Endothelial cell of umbilical vein (primary cell): ENCODE measurements at regions not wholly inside any gene's neighbourhood (a gene's known extent, or its start where the extent isn't known, plus 50 kb on each side); places are given as distances from the start of the nearest gene placed in this dataset.

Experiments used
- BruUV-seq: library from RNA; stranded (reverse); fragments of 400-500 nt; replicated peaks from 2 replicates; lab custom pipeline; 2021; lab: Mats Ljungman, UMichigan
- CTCF ChIA-PET: fragments of 300-600, 350-600 bp; sonication (Branson Sonifier 250); formaldehyde crosslinking; loops from one replicate; lab custom pipeline; 2021; ENCODE audit warnings: antibody characterized with exemption, inconsistent platforms; lab: Charles Lee
- POLR2A ChIA-PET: fragments of 300-600, 350-600 bp; sonication (Branson Sonifier 250); formaldehyde crosslinking; loops from one replicate; lab custom pipeline; 2021; ENCODE audit warnings: antibody characterized with exemption, inconsistent platforms; lab: Charles Lee
- DNase-seq: peaks from one replicate; pipeline ENCODE4 v3.0.0-alpha.2; 2011; ENCODE audit warnings: low read depth, low spot score
- FAIRE-seq: peaks from 2 replicates; lab custom pipeline; 2011; peaks lifted over from hg19 to GRCh38; lab: Jason Lieb, UNC
- H2AFZ ChIP-seq: 2 replicates; pipeline ENCODE4 v1.6.0; 2012; ENCODE audit warnings: low read depth, low read length, control low read depth, inconsistent platforms
- H3K27ac ChIP-seq: 2 replicates; pipeline ENCODE4 v1.5.1; 2011; ENCODE audit warnings: low read depth, mild to moderate bottlenecking, control low read depth, low read length, moderate library complexity; ENCODE audit not compliant: insufficient read depth
- H3K27me3 ChIP-seq, 2 experiments: 2 replicates each; pipeline versions ENCODE4 v1.6.0 to v1.6.1; 2011; ENCODE audit warnings: low read length in 2 of 2, mixed read lengths in 1 of 2; ENCODE audit not compliant: control insufficient read depth in 2 of 2, insufficient read depth in 2 of 2
- H3K36me3 ChIP-seq, 2 experiments: 2 replicates in 1 of 2; 3 replicates in 1 of 2; pipeline ENCODE4 v1.5.1; 2011; ENCODE audit warnings: low read length in 2 of 2, mild to moderate bottlenecking in 1 of 2, moderate library complexity in 1 of 2; ENCODE audit not compliant: control insufficient read depth in 2 of 2, insufficient read depth in 2 of 2; ENCODE audit errors: extremely low read depth in 1 of 2
- H3K4me1 ChIP-seq: 3 replicates; pipeline ENCODE4 v1.5.1; 2011; ENCODE audit warnings: mild to moderate bottlenecking, low read length; ENCODE audit not compliant: control insufficient read depth, insufficient read depth; ENCODE audit errors: extremely low read depth
- H3K4me2 ChIP-seq: 2 replicates; pipeline ENCODE4 v1.6.1; 2011; ENCODE audit warnings: low read length, control low read depth, mixed read lengths; ENCODE audit not compliant: insufficient read depth
- H3K4me3 ChIP-seq, 3 experiments: fragments of 200-600 bp in 1 of 3; sonication (generic), shearing (Covaris generic) in 1 of 3; replicated peaks in 1 of 3; 2 replicates each; pipeline ENCODE4 v1.5.1; 2011 to 2016; ENCODE audit warnings: control low read depth in 3 of 3, low read length in 3 of 3, mild to moderate bottlenecking in 2 of 3, inconsistent platforms in 1 of 3, low read depth in 1 of 3, moderate library complexity in 1 of 3; ENCODE audit not compliant: insufficient read depth in 1 of 3
- H3K79me2 ChIP-seq: 2 replicates; pipeline ENCODE4 v1.6.0; 2012; ENCODE audit warnings: low read length, inconsistent platforms; ENCODE audit not compliant: control insufficient read depth, insufficient read depth
- H3K9ac ChIP-seq: replicated peaks from 2 replicates; pipeline ENCODE3; 2011; ENCODE audit warnings: low read length, control low read depth; ENCODE audit not compliant: insufficient read depth; ENCODE audit errors: extremely low read depth
- H3K9me1 ChIP-seq: replicated peaks from 3 replicates; pipeline ENCODE4 v1.6.0; 2011; ENCODE audit warnings: mild to moderate bottlenecking, low read length; ENCODE audit not compliant: control insufficient read depth, insufficient read depth; ENCODE audit errors: extremely low read depth
- H3K9me3 ChIP-seq: replicated peaks from 2 replicates; pipeline ENCODE4 v1.5.1; 2012; ENCODE audit warnings: low read length, inconsistent platforms; ENCODE audit not compliant: control insufficient read depth, insufficient read depth
- H4K20me1 ChIP-seq: replicated peaks from 2 replicates; pipeline ENCODE3; 2011; ENCODE audit warnings: mild to moderate bottlenecking, low read length; ENCODE audit not compliant: control insufficient read depth, insufficient read depth; ENCODE audit errors: extremely low read depth
- EZH2 ChIP-seq: IDR thresholded peaks from 2 replicates; pipeline ENCODE4 v1.6.1; 2012; ENCODE audit warnings: borderline replicate concordance, low read depth, mild to moderate bottlenecking, moderate library complexity, low read length, inconsistent platforms; ENCODE audit not compliant: severe bottlenecking
- FOS ChIP-seq: IDR thresholded peaks from 2 replicates; pipeline ENCODE4 v1.6.1; 2011; ENCODE audit warnings: mild to moderate bottlenecking, low read length, moderate library complexity, borderline replicate concordance; ENCODE audit not compliant: insufficient read depth
- GATA2 ChIP-seq: IDR thresholded peaks from 2 replicates; pipeline ENCODE4 v1.7.0; 2011; ENCODE audit warnings: low read depth, mild to moderate bottlenecking, moderate library complexity, mixed read lengths, low read length; ENCODE audit not compliant: insufficient read length, insufficient read depth
- JUN ChIP-seq: IDR thresholded peaks from 2 replicates; pipeline ENCODE4 v1.6.1; 2011; ENCODE audit warnings: borderline replicate concordance, low read depth; ENCODE audit not compliant: insufficient read length, insufficient read depth
- MYC ChIP-seq: IDR thresholded peaks from one replicate; pipeline ENCODE4 v1.6.1; 2011; ENCODE audit warnings: mild to moderate bottlenecking, low read depth, low read length
- POLR2A ChIP-seq: IDR thresholded peaks from 2 replicates; pipeline ENCODE4 v1.6.1; 2012; ENCODE audit warnings: low read depth, mild to moderate bottlenecking, control low read depth, low read length
- POLR2AphosphoS5 ChIP-seq: IDR thresholded peaks from 2 replicates; pipeline ENCODE4 v1.6.1; 2012; ENCODE audit warnings: low read depth, mild to moderate bottlenecking, control low read depth, low read length, moderate library complexity; ENCODE audit not compliant: insufficient read depth
- dilution Hi-C: fragments of 300-500 bp; cut with MboI; formaldehyde crosslinking; loops from one replicate; pipeline ENCODE4 v1.15.0; 2019; ENCODE audit warnings: low sequenced_read_pairs; ENCODE audit not compliant: extremely low pct_ligation_motif_present
- intact Hi-C: fragments of 100-400 bp; cut with micrococcal nuclease; formaldehyde crosslinking; loops from one replicate; pipeline ENCODE4 v1.10.0; 2022
- TF ChIP-seq, protein P1 (sequence below): IDR thresholded peaks from 2 replicates; pipeline ENCODE4 v1.6.1; 2011; ENCODE audit not compliant: insufficient read depth, insufficient read length
- TF ChIP-seq, protein P2 (sequence below), 2 donors: IDR thresholded peaks; 1 replicate in 1 of 2; 2 replicates in 1 of 2; pipeline ENCODE4 v1.5.1; 2011; ENCODE audit warnings: low read length in 2 of 2, mild to moderate bottlenecking in 2 of 2, moderate library complexity in 2 of 2, control low read depth in 1 of 2, inconsistent platforms in 1 of 2, low read depth in 1 of 2; ENCODE audit not compliant: insufficient read depth in 1 of 2; ENCODE audit errors: extremely low read depth in 1 of 2

DNA sequence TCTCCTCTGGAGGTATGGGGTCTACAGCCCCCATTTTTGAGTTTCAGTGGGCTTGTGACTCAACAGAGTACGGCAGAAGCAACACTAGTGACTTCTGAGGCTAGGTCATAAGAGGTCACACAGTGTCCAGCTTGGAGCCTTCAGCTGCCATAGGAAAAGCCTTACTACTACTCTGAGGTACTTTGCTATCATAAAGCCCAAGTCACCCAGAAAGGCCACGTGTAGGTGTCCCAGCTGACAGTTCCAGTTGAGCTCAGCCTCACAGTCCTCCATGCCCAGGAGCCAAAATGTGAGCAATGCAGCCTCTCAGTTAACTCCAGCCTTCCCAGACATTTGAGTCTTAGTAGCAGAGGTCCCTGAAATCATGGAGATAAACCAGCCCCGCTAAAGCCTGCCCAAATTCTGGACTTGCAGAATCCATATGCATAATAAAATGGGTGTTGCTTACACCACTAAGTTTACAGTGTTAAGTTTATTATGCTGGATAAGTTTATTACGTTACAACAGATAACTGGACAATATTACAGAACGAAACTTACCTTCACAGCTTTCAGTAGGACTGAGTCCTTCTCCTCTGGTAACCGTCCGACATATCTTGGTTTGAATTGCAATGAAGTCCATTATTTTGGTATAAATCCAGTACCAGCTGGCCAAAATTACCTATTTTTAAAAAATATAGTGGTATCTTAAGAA is 181.1 kb downstream of the AVL9 start:
- no peaks in the 10 kb centered on the region for H3K79me2 ChIP-seq
- no peak overlapping the region for H3K4me2 ChIP-seq
- CTCF ChIA-PET = no interaction called here
- H3K9me3 ChIP-seq = no peaks in the 10 kb centered on the region
- TF ChIP-seq GATA2 (no peak), FOS (no peak), JUN (no peak), EZH2 (no peak), POLR2A (no peak), MYC (no peak), POLR2AphosphoS5 (no peak)
- TF ChIP-seq, protein P1, sequence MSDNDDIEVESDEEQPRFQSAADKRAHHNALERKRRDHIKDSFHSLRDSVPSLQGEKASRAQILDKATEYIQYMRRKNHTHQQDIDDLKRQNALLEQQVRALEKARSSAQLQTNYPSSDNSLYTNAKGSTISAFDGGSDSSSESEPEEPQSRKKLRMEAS = no peak
- TF ChIP-seq, protein P2, sequence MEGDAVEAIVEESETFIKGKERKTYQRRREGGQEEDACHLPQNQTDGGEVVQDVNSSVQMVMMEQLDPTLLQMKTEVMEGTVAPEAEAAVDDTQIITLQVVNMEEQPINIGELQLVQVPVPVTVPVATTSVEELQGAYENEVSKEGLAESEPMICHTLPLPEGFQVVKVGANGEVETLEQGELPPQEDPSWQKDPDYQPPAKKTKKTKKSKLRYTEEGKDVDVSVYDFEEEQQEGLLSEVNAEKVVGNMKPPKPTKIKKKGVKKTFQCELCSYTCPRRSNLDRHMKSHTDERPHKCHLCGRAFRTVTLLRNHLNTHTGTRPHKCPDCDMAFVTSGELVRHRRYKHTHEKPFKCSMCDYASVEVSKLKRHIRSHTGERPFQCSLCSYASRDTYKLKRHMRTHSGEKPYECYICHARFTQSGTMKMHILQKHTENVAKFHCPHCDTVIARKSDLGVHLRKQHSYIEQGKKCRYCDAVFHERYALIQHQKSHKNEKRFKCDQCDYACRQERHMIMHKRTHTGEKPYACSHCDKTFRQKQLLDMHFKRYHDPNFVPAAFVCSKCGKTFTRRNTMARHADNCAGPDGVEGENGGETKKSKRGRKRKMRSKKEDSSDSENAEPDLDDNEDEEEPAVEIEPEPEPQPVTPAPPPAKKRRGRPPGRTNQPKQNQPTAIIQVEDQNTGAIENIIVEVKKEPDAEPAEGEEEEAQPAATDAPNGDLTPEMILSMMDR (IDR thresholded peaks at IDR 0.05; ENCODE audit: extremely low read depth in 1 of 2, insufficient read depth in 1 of 2, low read depth in 1 of 2, low read length in 2 of 2) = no peak
- no peaks in the 10 kb centered on the region for H3K36me3 ChIP-seq
- no peaks in the 10 kb centered on the region for H3K4me1 ChIP-seq
- H4K20me1 ChIP-seq = no peaks in the 10 kb centered on the region
- H3K27me3 ChIP-seq = no peaks in the 10 kb centered on the region
- DNase-seq (no peak), FAIRE-seq (no peak)
- POLR2A ChIA-PET = no interaction called here
- no peak overlapping the region for H3K27ac ChIP-seq
- no peak overlapping the region for H3K4me3 ChIP-seq
- intact Hi-C loops (no loop called here), dilution Hi-C loops (no loop called here)
- no peak overlapping the region for H2AFZ ChIP-seq
- H3K9me1 ChIP-seq = no peaks in the 10 kb centered on the region
- no TSS peak for BruUV-seq
- no peak overlapping the region for H3K9ac ChIP-seq
